ENCODE measurements at regions not wholly inside any gene's neighbourhood (a gene's known extent, or its start where the extent isn't known, plus 50 kb on each side); places are given as distances from the start of the nearest gene placed in this dataset.
"Not testable (repeated sequence)": the region's sequence is repeated elsewhere in the genome, so short reads cannot be mapped to it uniquely, and the experiment has no call there.

DNA sequence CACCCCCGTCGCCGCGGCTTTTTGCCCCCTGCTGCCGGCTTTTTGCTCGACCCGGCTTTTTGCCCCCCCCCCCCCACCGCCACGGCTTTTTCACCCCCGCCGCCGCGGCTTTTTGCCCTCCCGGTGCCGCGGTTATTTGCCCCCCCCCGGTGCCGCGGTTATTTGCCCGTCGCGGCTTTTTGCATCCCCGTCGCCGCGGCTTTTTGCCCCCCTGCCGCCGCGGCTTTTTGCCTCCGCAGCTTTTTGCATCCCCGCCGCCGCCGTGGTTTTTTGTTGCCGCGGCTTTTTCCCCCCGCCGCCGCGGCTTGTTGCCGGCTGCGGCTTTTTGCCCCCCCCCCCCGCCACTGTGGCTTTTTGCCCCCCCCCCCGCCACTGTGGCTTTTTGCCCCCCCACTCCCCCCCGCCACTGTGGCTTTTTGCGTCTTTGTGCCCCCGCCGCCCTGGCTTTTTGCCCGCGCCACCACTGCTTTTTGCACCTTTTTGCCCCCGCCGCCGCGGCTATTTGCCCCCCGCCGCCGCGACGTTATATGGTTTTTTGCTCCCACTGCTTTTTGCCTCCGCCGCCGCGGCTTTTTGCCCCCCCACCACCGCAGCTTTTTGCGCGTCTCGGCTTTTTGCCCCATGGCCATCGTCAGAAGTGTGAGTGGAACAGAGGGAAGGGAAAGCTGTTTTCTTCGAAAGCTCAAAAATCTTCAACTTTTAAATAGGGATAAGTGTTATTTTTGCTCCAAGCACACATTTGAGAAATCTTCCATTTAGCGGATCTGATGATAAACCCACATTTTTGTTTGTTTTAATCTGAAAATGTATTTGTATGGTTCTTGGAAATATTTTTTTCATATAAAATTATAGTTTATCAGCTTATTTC, 2787.6 kb downstream of the RPIA start:
- H3K36me3 ChIP-seq (ENCODE audit: control insufficient read depth in 2 of 2, insufficient read depth in 1 of 2, low read length in 2 of 2); POLR2A ChIA-PET; CTCF ChIA-PET; H3K4me1 ChIP-seq (ENCODE audit: control insufficient read depth, insufficient read depth, low read length); H3K9me3 ChIP-seq (ENCODE audit: control insufficient read depth, insufficient read depth, low read depth, low read length); H3K27ac ChIP-seq (ENCODE audit: extremely low read depth, low read depth, low read length): not testable (repeated sequence)
- 0 out of 2 replicates have a peak, but pooled peaks have one; percentile 17 for TF ChIP-seq GLIS1 (tag by site-specific recombination; IDR thresholded peaks at IDR 0.05)
- H3K4me3 ChIP-seq (ENCODE audit: low read depth, low read length): peak overlapping the region; percentile 48

DNA sequence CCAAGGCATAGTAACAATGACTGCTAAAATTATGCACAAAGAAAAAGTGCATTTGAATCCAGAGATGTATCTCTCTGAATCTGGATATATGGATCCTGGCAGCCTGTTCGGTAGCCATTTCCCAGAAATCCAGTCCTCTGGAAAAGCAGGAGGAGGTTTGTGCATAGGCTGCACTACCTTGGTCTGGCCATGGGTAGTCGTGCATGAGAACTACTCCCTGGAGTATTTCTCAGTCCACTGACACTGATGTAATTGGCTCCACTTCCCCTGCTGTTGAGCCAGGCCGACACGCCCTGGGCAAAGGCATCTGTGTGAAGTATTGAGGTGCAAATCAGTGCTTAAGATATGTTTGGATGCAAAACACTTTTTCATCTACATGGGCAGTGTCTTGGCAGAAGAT, 2793.8 kb downstream of the RPIA start:
- H3K9me3 ChIP-seq (ENCODE audit: control insufficient read depth, insufficient read depth, low read depth, low read length); CTCF ChIA-PET; H3K36me3 ChIP-seq (ENCODE audit: control insufficient read depth in 2 of 2, insufficient read depth in 1 of 2, low read length in 2 of 2); H3K4me1 ChIP-seq (ENCODE audit: control insufficient read depth, insufficient read depth, low read length); POLR2A ChIA-PET; H3K27ac ChIP-seq (ENCODE audit: extremely low read depth, low read depth, low read length); H3K4me3 ChIP-seq (ENCODE audit: low read depth, low read length): not testable (repeated sequence)

DNA sequence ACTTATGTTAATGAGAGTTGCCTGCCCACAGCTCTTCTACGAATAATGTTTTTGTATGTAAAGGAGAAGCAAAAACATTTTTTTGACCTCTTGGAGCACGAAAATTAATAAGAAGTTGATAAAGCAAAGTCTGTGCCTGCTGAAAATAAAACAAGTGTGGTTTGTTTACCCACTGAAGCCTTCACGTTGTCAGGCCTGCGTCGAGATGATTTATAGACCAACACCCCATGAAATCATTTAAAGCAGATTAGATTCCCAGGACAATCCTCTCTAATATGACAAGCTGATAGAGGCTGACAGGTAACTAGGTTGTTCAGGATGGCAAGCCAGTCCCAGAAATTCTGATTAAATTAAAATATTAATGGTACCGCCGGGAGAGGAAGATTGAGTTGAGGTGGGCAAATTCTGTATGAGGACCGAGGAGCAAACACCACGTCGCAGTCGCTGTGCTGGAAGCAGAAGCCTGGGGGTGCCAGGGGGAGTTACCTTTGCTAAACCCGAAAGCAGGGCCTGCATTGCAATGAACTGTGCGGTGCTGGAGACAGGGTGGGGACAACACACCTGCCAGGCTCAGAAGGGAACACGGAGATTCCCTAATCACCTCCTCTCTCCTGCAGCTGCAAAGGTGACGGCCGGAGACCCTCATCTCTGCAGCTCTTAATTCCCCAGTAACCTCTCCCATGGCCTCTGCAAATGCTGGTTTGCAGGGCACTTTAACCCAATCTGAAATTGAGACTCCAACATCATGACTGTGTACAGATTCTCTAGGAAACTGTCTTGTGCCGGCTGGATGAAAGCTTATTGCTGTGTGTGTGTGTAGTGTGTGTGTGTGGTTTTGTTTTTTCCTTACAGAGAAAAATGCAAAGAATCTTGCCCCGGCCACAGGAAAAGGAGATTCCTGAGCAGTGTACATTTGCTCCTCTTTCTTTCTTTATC, 2805.9 kb downstream of the RPIA start:
- H3K36me3 ChIP-seq (ENCODE audit: control insufficient read depth in 2 of 2, insufficient read depth in 1 of 2, low read length in 2 of 2); H3K4me1 ChIP-seq (ENCODE audit: control insufficient read depth, insufficient read depth, low read length); H3K9me3 ChIP-seq (ENCODE audit: control insufficient read depth, insufficient read depth, low read depth, low read length); CTCF ChIA-PET; H3K4me3 ChIP-seq (ENCODE audit: low read depth, low read length); POLR2A ChIA-PET; H3K27ac ChIP-seq (ENCODE audit: extremely low read depth, low read depth, low read length): not testable (repeated sequence)

DNA sequence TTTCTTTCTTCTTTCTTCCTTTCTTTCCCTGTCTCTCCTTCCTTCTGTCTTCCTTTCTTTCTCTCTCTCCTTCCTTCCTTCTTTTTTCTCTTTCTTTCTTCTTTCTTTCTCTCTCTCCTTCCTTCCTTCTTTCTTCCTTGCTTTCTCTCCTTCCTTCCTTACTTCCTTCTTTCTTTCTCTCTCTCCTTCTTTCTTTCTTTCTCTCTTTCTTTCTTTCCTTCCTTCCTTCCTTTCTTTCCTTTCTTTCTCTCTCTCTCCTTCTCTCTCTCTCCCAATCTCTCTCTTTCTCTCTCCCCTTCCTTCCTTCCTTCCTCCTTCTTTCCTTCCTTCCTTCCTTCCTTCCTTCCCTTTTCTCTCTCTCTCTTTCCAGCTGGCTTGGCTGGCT, 2806.6 kb downstream of the RPIA start:
- H3K36me3 ChIP-seq (ENCODE audit: control insufficient read depth in 2 of 2, insufficient read depth in 1 of 2, low read length in 2 of 2); POLR2A ChIA-PET; H3K9me3 ChIP-seq (ENCODE audit: control insufficient read depth, insufficient read depth, low read depth, low read length); CTCF ChIA-PET; H3K27ac ChIP-seq (ENCODE audit: extremely low read depth, low read depth, low read length); H3K4me3 ChIP-seq (ENCODE audit: low read depth, low read length); H3K4me1 ChIP-seq (ENCODE audit: control insufficient read depth, insufficient read depth, low read length): not testable (repeated sequence)
- TF ChIP-seq ZNF366 (tag by site-specific recombination; conservative IDR thresholded peaks at IDR 0.05): peak; percentile 80

DNA sequence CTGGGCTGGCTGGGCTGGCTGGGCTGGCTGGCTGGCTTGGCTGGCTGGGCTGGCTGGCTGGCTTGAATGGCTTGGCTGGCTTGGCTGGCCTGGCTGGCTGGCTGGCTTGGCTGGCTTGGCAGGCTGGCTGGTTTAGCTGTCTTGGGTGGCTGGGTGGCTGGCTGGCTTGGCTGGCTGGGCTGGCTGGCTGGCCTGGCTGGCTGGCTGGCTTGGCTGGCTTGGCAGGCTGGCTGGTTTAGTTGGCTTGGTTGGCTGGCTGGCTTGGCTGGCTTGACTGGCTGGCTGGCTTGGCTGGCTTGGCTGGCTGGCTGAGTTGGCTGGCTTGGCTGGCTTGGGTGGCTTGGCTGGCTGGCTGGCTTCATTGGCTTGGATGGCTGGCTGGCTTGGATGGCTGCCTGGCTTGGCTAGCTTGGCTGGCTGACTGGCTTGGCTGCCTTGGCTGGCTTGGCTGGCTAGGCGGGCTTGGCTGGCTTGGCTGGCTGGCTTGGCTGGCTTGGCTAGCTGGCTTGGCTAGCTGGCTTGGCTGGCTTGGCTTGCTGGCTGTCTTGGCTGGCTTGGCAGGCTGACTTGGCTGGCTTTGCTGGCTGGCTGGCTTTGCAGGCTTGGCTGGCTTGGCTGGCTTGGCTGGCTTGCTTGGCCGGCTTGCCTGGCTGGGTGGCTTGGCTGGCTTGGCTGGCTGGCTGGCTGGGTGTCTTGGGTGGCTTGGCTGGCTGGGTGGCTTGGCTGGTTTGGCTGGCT, 2807.2 kb downstream of the RPIA start:
- H3K27ac ChIP-seq (ENCODE audit: extremely low read depth, low read depth, low read length); H3K4me1 ChIP-seq (ENCODE audit: control insufficient read depth, insufficient read depth, low read length); POLR2A ChIA-PET; CTCF ChIA-PET; H3K36me3 ChIP-seq (ENCODE audit: control insufficient read depth in 2 of 2, insufficient read depth in 1 of 2, low read length in 2 of 2); H3K9me3 ChIP-seq (ENCODE audit: control insufficient read depth, insufficient read depth, low read depth, low read length); H3K4me3 ChIP-seq (ENCODE audit: low read depth, low read length): not testable (repeated sequence)

DNA sequence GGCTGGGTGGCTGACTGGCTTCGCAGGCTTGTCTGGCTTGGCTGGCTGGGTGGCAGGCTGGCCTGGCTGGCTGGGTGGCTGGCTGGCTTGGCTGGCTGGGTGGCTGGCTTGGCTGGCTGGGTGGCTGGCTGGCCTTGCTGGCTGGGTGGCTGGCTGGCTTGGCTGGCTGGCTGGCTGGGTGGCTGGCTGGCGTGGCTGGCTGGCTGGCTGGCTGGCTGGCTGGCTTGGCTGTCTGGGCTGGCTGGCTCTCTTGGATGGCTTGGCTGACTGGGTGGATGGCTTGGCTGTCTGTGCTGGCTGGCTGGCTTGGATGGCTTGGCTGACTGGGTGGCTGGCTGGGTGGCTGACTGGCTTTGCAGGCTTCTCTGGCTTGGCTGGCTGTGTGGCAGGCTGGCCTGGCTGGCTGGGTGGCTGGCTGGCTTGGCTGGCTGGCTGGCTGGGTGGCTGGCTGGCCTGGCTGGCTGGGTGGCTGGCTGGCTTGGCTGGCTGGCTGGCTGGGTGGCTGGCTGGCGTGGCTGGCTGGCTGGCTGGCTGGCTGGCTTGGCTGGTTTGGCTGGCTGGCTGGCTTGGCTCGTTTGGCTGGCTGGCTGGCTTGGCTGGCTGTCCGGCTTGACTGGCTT, 2808.1 kb downstream of the RPIA start:
- H3K36me3 ChIP-seq (ENCODE audit: control insufficient read depth in 2 of 2, insufficient read depth in 1 of 2, low read length in 2 of 2); H3K4me1 ChIP-seq (ENCODE audit: control insufficient read depth, insufficient read depth, low read length); H3K4me3 ChIP-seq (ENCODE audit: low read depth, low read length); H3K9me3 ChIP-seq (ENCODE audit: control insufficient read depth, insufficient read depth, low read depth, low read length); POLR2A ChIA-PET; CTCF ChIA-PET; H3K27ac ChIP-seq (ENCODE audit: extremely low read depth, low read depth, low read length): not testable (repeated sequence)

DNA sequence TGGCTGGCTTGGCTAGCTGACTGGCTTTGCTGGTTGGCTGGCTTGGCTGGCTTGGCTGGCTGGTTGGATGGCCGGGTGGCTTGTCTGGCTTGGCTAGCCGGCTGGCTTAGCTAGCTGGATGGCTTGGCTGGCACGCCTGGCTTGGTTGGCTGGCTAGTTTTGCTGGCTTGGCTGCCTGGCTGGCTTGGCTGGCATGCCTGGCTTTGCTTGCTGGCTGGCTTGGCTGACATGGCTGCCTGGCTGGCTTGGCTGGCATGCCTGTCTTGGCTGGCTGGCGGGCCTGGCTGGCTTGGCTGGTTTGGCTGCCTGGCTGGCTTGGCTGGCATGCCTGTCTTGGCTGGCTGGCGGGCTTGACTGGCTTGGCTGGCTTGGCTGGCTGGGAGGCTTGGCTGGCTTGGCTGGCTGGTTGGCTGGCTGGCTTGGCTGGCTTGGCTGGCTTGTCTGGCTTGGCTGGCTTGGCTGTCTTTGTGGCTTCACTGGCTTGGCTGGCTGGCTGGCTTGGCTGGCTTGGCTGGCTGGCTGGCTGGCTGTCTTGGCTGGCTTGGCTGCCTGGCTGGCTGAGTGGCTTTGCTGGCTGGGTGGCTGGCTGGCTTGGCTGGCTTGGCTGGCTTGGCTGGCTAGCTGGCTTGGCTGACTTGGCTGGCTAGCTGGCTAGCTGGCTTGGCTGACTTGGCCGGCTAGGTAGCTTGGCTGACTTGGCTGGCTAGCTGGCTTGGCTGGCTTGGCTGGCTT, 2808.9 kb downstream of the RPIA start:
- CTCF ChIA-PET: not testable (repeated sequence)

DNA sequence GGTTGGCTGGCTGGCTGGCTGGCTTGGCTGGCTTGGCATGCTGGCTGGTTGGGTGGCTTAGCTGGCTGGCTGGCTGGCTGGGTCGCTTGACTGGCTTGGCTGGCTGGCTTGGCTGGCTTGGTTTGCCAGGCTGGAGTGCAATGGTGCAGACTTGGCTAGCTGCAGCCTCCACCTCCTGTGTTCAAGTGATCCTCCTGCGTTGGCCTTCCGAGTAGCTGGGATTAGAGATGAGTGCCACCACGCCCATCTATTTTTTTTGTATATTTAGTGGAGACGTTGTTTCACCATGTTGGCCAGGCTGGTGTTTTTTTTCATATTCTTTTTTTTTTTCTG, 2809.5 kb downstream of the RPIA start:
- POLR2A ChIA-PET; H3K4me3 ChIP-seq (ENCODE audit: low read depth, low read length); CTCF ChIA-PET: not testable (repeated sequence)

More for the DNA sequence above, 2808.9 kb downstream of the RPIA start:
- H3K36me3 ChIP-seq (ENCODE audit: control insufficient read depth in 2 of 2, insufficient read depth in 1 of 2, low read length in 2 of 2); H3K4me1 ChIP-seq (ENCODE audit: control insufficient read depth, insufficient read depth, low read length); POLR2A ChIA-PET; H3K4me3 ChIP-seq (ENCODE audit: low read depth, low read length); H3K9me3 ChIP-seq (ENCODE audit: control insufficient read depth, insufficient read depth, low read depth, low read length); H3K27ac ChIP-seq (ENCODE audit: extremely low read depth, low read depth, low read length): not testable (repeated sequence)

DNA sequence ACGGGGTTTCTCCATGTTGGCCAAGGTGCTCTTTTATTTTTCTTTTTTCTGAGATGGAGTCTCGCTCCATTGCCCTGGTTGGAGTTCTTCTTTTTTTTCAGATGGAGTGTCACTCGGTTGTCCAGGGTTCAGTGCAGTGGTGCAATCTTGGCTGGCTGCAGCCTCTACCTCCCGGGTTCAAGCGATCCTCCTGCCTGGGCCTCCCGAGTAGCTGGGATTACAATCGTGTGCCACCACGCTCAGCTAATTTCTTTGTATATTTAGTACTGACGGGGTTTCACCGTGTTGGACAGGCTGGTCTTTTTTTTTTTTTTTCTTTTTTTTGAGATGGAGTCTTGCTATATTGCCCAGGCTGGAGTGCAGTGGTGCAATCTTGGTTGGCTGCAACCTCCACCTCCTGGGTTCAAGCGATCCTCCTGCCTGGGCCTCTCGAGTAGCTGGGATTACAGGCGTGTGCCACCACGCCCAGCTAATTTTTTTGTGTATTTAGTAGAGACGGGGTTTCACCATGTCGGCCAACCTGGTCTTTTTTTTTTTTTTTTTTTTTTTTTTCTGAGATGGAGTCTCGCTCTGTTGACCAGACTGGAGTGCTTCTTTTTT, 2810.1 kb downstream of the RPIA start:
- H3K4me1 ChIP-seq (ENCODE audit: control insufficient read depth, insufficient read depth, low read length); H3K27ac ChIP-seq (ENCODE audit: extremely low read depth, low read depth, low read length); CTCF ChIA-PET; H3K9me3 ChIP-seq (ENCODE audit: control insufficient read depth, insufficient read depth, low read depth, low read length); POLR2A ChIA-PET; H3K4me3 ChIP-seq (ENCODE audit: low read depth, low read length); H3K36me3 ChIP-seq (ENCODE audit: control insufficient read depth in 2 of 2, insufficient read depth in 1 of 2, low read length in 2 of 2): not testable (repeated sequence)

More for the DNA sequence above, 2809.5 kb downstream of the RPIA start:
- H3K36me3 ChIP-seq (ENCODE audit: control insufficient read depth in 2 of 2, insufficient read depth in 1 of 2, low read length in 2 of 2); H3K4me1 ChIP-seq (ENCODE audit: control insufficient read depth, insufficient read depth, low read length); H3K27ac ChIP-seq (ENCODE audit: extremely low read depth, low read depth, low read length); H3K9me3 ChIP-seq (ENCODE audit: control insufficient read depth, insufficient read depth, low read depth, low read length): not testable (repeated sequence)
